ENCODE measurements at regions not wholly inside any gene's neighbourhood (a gene's known extent, or its start where the extent isn't known, plus 50 kb on each side); places are given as distances from the start of the nearest gene placed in this dataset.

DNA sequence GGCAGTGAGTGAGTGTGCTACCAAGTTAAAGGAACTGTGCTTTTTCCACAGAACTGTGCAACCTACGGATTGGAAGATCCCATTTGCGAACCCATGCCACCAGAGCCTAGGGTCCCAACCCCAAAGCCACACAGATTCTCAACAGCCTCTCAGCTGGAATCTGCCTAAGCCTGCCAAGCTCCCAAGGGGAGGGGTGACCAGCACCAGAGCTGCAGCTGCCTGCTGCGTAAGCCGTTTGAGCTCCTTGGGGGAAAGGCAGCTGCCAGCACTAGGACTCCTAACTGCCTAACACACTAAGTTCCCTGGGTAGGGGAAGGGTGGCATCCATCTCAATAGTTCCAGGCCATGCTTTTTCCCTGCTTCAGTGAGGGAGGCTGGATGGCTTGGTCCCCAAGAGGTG is 738.1 kb upstream of the PRKX start:
- Histone ChIP-seq H3K27ac (no peak overlapping the region), H3K36me3 (replicated peaks) (no peaks in the 10 kb centered on the region), H3K27me3 (replicated peaks) (no peaks in the 10 kb centered on the region), H3K4me3 (ENCODE audit: low read depth, low read length) (no peak overlapping the region)
- in situ Hi-C loops (cut with HindIII; ENCODE audit: low pct_ligation_motif_present, low sequenced_read_pairs), result no loop called here
- no peak for TF ChIP-seq CTCF (IDR thresholded peaks at IDR 0.05; ENCODE audit: low read depth, low read length, missing control alignments)
- DNase-seq, result no peak

DNA sequence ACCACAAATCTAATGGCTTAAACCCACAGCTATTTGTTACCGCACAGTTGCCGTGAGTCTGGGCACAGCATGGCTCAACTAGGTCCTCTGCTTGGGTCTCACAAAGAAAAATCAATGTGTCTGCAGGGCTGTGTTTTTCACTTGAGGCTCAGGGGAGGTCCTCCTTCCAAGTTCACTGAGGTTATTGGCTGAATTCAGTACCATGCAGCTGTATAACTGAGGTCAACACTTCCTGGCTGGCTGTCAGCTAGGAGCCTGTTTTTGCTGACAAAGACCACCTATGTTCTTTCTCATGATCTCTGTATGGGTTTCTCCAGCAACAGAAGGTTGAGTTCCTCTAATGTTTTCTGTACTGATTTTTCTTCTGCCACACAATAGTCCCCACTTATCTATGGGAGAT is 736.7 kb upstream of the PRKX start:
- no peak for TF ChIP-seq CTCF (IDR thresholded peaks at IDR 0.05; ENCODE audit: low read depth, low read length, missing control alignments)
- H3K27me3 ChIP-seq (replicated peaks), result no peaks in the 10 kb centered on the region
- no peak overlapping the region for H3K4me3 ChIP-seq (ENCODE audit: low read depth, low read length)
- DNase-seq, result no peak
- H3K36me3 ChIP-seq (replicated peaks), result no peaks in the 10 kb centered on the region
- no peak overlapping the region for H3K27ac ChIP-seq
- in situ Hi-C loops (cut with HindIII; ENCODE audit: low pct_ligation_motif_present, low sequenced_read_pairs), result no loop called here

GRCh38 chrX:4435905-4436304 is 722.5 kb upstream of the PRKX start:
- Histone ChIP-seq H3K27ac (no peak overlapping the region), H3K36me3 (replicated peaks) (no peaks in the 10 kb centered on the region), H3K27me3 (replicated peaks) (no peaks in the 10 kb centered on the region), H3K4me3 (ENCODE audit: low read depth, low read length) (no peak overlapping the region)
- no peak for TF ChIP-seq CTCF (IDR thresholded peaks at IDR 0.05; ENCODE audit: low read depth, low read length, missing control alignments)
- in situ Hi-C loops (cut with HindIII; ENCODE audit: low pct_ligation_motif_present, low sequenced_read_pairs), result no loop called here
- no peak for DNase-seq

GRCh38 chrX:4397471-4397870 is 684.0 kb upstream of the PRKX start:
- DNase-seq, result no peak
- TF ChIP-seq CTCF (IDR thresholded peaks at IDR 0.05; ENCODE audit: low read depth, low read length, missing control alignments), result no peak
- H3K4me3 ChIP-seq (ENCODE audit: low read depth, low read length), result no peak overlapping the region
- in situ Hi-C loops (cut with HindIII; ENCODE audit: low pct_ligation_motif_present, low sequenced_read_pairs), result no loop called here
- no peaks in the 10 kb centered on the region for H3K27me3 ChIP-seq (replicated peaks)
- no peaks in the 10 kb centered on the region for H3K36me3 ChIP-seq (replicated peaks)
- no peak overlapping the region for H3K27ac ChIP-seq

DNA sequence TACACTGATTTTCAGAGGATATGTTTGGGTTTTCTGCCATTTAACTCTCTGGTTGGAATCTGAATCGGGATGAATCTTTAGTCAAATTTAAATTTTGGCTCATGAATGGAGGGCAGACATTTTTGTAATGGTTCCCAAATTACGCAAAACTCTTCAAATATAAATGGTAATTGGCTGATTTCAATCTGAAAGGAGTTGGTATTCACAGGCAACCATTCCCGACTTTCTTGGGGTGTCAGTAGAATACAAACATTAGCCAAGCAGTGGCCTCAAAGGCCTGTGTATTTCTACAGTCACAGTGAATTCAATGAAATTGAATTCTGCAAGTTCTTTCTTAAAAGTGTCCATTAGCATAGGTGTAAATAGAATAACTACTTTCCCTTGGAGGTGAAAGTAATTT is 668.8 kb upstream of the PRKX start:
- DNase-seq, result no peak
- H3K36me3 ChIP-seq (replicated peaks), result no peaks in the 10 kb centered on the region
- no peak for TF ChIP-seq CTCF (IDR thresholded peaks at IDR 0.05; ENCODE audit: low read depth, low read length, missing control alignments)
- H3K4me3 ChIP-seq (ENCODE audit: low read depth, low read length), result no peak overlapping the region
- no peaks in the 10 kb centered on the region for H3K27me3 ChIP-seq (replicated peaks)
- no peak overlapping the region for H3K27ac ChIP-seq
- in situ Hi-C loops (cut with HindIII; ENCODE audit: low pct_ligation_motif_present, low sequenced_read_pairs), result no loop called here

DNA sequence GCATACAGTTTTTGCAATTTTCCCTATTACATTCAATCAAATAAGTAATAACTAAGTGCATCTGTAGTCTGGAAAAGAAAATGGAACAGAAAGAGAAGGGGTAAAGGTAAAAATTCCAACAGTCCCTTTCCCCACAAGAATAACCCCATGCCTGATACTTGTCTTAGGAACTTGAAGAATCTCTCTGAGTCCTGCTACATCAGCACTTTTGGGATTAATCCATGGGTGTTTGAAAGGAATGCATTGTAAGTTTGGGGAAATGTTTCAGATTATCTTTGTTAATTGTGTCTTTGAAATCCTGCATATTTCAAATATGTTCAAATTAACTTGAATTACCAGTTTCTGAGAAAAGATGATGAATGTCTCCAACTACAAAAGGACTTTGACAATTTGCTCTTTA is 667.3 kb upstream of the PRKX start:
- no peak for DNase-seq
- no peak overlapping the region for H3K27ac ChIP-seq
- no peak for TF ChIP-seq CTCF (IDR thresholded peaks at IDR 0.05; ENCODE audit: low read depth, low read length, missing control alignments)
- H3K36me3 ChIP-seq (replicated peaks), result no peaks in the 10 kb centered on the region
- no peaks in the 10 kb centered on the region for H3K27me3 ChIP-seq (replicated peaks)
- in situ Hi-C loops (cut with HindIII; ENCODE audit: low pct_ligation_motif_present, low sequenced_read_pairs), result no loop called here
- H3K4me3 ChIP-seq (ENCODE audit: low read depth, low read length), result no peak overlapping the region

Data from brain microvascular endothelial cell (primary cell).